ENCODE measurements at regions not wholly inside any gene's neighbourhood (a gene's known extent, or its start where the extent isn't known, plus 50 kb on each side); places are given as distances from the start of the nearest gene placed in this dataset.
A peak's percentile ranks its signal among the peaks of the same experiment; 100 is the strongest.
"Not testable (repeated sequence)": the region's sequence is repeated elsewhere in the genome, so short reads cannot be mapped to it uniquely, and the experiment has no call there.

DNA sequence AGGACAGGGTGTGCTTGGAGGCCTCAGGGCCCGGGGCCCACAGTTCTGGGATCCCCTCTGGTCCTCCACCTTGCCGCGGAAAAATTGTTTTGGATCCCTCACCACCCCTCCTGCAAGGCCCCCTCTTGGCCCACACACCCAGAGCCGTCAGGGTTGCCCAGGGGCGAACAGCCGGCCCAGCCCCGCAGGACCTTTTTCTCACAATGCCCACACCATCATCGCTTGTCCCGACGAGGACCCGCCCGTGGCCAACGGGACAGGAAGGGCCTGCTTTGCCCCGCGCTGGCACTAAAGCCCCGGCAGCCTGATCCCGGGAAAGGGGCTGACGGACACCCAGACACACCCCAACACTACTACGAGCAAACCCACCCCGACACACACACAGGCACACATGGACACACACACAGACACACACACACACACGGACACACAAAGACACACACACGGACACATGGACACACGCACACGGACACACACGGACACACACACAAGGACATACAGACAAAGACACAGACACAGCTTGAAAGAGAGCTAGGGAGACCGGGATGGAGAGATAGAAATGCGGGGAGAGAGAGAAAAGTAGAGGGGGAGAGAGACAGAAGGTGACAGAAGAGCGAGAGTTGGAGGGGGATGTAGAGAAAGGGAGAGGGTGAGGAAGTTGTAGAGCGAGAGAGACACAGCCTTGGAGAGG is 1493.5 kb upstream of the DEFB115 start:
- no peak for DNase-seq

DNA sequence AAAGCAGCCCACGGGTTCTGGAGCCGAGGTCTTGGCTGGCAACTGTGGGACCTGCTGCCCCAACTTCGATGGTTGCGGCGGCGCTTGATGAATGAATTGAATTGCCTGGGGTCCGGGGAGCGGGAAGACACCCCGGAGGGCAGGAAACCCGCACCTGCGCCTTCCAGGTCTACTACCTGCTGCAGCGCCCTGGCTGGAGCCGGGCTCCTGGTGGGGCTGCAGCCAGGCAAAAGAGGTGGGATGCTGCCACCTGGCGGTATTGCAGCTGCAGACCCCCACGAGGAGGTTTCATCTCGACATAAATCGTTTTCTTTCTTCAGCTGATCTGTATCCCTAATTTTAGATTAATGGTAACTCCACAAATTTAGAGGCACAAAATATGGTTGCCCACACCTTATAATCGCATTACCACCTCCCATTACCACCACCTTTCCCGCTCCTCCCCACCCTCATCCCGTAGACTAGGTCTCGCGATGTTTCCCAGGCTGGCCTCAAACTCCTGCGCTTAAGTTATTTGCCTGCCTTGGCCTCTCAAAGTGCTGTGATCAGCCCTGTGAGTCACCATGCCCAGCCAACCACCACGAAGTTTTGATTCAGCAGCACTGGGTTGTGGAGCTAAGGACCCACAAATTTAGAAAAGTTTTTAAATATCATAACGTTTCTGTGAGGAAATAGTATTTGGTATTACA is 1492.4 kb upstream of the DEFB115 start:
- not testable (repeated sequence) for DNase-seq

DNA sequence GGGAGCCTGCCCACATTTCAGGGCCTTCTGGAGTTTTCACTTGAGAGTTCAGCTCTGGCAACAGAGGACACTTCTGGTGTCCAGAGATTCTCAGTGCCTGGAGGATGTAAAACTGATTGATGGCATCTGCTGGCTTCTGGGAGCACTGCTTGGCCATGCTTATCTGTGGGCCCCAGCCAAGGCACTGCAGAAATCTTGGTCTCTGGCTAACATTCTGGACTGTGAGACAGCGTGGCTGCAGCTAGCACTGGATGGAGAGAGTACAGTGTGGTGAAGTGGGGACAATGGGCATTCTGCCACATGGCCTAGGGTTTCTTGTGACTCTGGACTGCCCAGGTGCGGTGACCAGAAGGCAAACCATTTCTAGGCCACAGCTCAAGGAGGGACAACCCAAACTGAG is 1479.4 kb upstream of the DEFB115 start:
- not testable (repeated sequence) for DNase-seq

- not testable (repeated sequence) for DNase-seq
Measured at GRCh38 chr20:29781217-29781616, 1476.2 kb upstream of the DEFB115 start.

DNA sequence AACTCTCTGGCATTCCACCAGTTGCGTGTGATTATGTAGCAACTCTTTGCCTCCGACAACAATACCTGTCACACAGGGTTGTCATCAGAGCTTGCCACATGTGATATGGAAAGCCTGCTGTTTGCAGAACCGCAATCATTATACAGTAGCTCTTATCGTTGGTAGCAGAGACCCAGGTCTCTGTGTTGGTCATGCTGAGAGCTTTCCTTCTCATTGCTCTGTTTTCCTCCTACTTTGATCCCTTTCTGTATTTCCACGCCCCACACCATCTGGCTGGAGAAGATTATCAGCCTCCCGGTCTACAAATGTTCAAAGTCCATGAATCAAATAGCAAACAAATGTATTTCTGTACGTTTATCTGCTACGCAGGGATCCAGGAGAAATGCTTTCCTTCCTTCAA is 1475.6 kb upstream of the DEFB115 start:
- not testable (repeated sequence) for DNase-seq

DNA sequence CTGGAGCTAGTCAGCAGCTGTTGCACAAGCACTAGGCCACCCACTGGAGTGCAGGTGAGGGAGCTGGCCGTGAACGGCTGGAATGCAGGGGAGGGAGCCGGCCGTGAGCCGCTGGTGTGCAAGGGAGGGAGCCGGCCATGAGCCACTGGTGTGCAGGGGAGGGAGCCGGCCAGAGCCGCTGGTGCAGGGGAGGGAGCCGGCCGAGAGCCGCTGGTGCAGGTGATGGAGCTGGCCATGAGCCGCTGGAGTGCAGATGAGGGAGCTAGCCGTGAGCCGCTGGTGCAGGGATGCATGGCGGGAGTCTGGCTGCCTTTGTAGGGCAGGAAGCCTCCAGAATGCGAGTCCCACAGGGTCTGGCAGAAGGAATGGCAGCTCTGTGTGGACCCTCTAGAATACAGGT is 1470.0 kb upstream of the DEFB115 start:
- not testable (repeated sequence) for DNase-seq

GRCh38 chr20:29790510-29790909 is 1467.0 kb upstream of the DEFB115 start:
- DNase-seq, result no peak

DNA sequence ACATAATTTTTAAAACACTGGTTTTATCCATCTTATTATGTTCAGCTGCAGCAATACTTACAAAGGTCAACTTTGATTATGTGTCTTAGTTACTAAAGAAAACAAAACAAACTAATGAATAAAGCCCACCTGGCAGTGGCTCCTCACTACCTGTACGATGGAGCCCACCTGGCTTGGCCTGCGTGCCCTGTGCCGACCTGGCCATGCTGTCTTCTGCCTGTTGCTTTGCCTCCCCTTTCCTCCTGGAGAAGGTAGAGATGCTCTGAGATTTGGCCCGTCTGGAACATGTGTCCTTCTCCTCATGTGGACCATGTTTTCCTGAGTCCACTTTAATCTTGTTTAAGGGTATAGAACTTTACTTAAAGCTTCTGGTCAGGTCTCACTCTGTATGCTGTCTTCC is 1426.0 kb upstream of the DEFB115 start:
- not testable (repeated sequence) for DNase-seq

DNA sequence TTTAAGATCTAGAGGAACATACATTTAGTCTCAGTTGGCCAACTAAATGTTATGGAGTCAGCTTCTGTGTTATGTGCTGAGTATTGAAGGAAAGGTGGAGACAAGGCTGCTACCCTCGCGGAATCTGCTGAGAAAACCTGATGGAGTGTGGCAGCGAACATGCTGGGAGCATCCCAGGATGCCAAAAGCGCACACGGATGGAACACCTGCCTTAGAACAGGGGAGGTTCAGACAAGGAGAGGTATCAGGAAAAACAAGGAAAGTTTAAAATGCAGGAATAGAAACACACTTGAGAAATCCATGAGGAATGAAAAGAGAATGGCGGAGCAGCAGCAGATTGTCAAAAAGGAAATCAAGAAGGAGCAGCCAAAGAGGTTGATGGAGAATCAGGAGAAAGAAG is 1389.5 kb upstream of the DEFB115 start:
- DNase-seq, result not testable (repeated sequence)

DNA sequence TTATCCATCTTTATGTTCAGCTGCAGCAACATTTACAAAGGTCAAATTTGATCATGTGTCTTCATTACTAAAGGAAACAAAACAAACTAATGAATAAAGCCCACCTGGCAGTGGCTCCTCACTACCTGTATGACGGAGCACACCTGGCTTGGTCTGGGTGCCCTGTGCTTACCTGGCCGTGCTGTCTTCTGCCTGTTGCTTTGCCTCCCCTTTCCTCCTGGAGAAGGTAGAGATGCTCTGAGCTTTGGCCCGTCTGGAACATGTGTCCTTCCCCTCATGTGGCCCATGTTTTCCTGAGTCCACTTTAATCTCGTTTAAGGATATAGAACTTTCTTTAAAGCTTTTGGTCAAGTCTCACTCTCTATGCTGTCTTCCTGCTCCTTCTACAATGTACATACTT is 1388.8 kb upstream of the DEFB115 start:
- not testable (repeated sequence) for DNase-seq

GRCh38 chr20:29871816-29872215 is 1385.6 kb upstream of the DEFB115 start:
- DNase-seq, result not testable (repeated sequence)

- no peak for DNase-seq
Measured at GRCh38 chr20:29873946-29874345, 1383.5 kb upstream of the DEFB115 start.

GRCh38 chr20:29874476-29875202 is 1382.8 kb upstream of the DEFB115 start:
- no peak for DNase-seq

GRCh38 chr20:29875321-29876083 is 1382.0 kb upstream of the DEFB115 start:
- not testable (repeated sequence) for DNase-seq

GRCh38 chr20:29876084-29876910 is 1381.2 kb upstream of the DEFB115 start:
- not testable (repeated sequence) for DNase-seq

DNA sequence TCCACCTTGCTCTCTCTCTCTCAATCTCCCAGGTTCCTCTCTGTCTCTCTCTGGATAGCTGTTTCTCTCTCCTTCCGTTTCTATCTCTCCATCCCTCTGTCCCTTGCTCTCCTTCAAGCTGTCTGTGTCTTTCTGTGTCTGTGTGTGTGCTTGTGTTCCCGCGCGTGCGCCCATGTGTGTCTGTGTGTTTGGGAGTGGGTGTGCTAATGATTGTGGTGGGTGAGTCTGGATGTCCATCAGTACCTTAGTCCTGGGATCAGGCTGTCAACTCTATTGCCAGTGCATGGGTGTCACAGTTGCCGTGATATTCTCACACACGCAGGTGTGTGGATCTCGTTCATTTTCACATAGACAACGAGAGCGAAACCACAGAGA is 1380.6 kb upstream of the DEFB115 start:
- no peak for DNase-seq

GRCh38 chr20:29877411-29878280 is 1379.8 kb upstream of the DEFB115 start:
- DNase-seq, result not testable (repeated sequence)

- peak; percentile 55 for DNase-seq
Measured at GRCh38 chr20:29878281-29878741, 1379.2 kb upstream of the DEFB115 start.

- DNase-seq, result no peak
Measured at GRCh38 chr20:29878777-29879442, 1378.6 kb upstream of the DEFB115 start.

DNA sequence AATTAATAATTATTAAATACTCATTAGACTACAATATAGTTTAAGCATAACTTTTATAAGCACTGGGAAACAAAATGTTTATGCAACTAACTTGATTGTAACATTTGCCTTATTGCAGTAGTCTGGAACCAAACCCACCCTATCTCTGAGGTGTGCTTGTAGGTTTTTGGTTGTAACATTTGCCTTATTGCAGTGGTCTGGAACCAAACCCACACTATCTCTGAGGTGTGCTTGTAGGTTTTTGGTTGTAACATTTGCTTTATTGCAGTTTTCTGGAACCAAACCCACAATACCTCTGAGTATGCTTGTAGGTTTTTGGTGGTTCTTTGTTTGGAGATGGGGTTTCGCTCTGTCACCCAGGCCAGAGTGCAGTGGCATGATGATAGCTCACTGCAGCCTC is 1376.4 kb upstream of the DEFB115 start:
- DNase-seq, result not testable (repeated sequence)
